ENCODE measurements at regions not wholly inside any gene's neighbourhood (a gene's known extent, or its start where the extent isn't known, plus 50 kb on each side); places are given as distances from the start of the nearest gene placed in this dataset.

- no peaks in the 10 kb centered on the region for H3K36me3 ChIP-seq (ENCODE audit: insufficient read depth, low read length)
- ChIA-PET CTCF (no interaction called here), POLR2A (no interaction called here)
- DNase-seq: no peak
- H3K27me3 ChIP-seq (ENCODE audit: control insufficient read depth in 1 of 2, insufficient read depth in 2 of 2, low read length in 2 of 2): no peaks in the 10 kb centered on the region
- Mint-ChIP-seq H3K27me3 (no peaks in the 10 kb centered on the region), H3K4me3 (no peak overlapping the region), H3K36me3 (ENCODE audit: low read depth) (no peaks in the 10 kb centered on the region), H3K9me3 (no peaks in the 10 kb centered on the region), H3K4me1 (ENCODE audit: low read depth) (no peaks in the 10 kb centered on the region), H3K27ac (no peak overlapping the region)
- no peak overlapping the region for H3K4me3 ChIP-seq (ENCODE audit: low read length)
- TF ChIP-seq CTCF (IDR thresholded peaks at IDR 0.05): no peak
- no peak overlapping the region for H3K27ac ChIP-seq (ENCODE audit: low read depth in 1 of 2, low read length in 2 of 2)
- no peaks in the 10 kb centered on the region for H3K4me1 ChIP-seq (ENCODE audit: insufficient read depth, low read length)
- H3K9me3 ChIP-seq (ENCODE audit: control insufficient read depth in 1 of 2, insufficient read depth in 1 of 2, low read length in 2 of 2): peaks cover 0 to 3% of the 10 kb centered on the region in 2 experiments
- ATAC-seq (ENCODE audit: poor library complexity): no peak
- intact Hi-C loops (cut with DNase I, micrococcal nuclease): no loop called here
Observed at GRCh38 chr16:52816993-52817392, 235.7 kb downstream of the CHD9NB start.

DNA sequence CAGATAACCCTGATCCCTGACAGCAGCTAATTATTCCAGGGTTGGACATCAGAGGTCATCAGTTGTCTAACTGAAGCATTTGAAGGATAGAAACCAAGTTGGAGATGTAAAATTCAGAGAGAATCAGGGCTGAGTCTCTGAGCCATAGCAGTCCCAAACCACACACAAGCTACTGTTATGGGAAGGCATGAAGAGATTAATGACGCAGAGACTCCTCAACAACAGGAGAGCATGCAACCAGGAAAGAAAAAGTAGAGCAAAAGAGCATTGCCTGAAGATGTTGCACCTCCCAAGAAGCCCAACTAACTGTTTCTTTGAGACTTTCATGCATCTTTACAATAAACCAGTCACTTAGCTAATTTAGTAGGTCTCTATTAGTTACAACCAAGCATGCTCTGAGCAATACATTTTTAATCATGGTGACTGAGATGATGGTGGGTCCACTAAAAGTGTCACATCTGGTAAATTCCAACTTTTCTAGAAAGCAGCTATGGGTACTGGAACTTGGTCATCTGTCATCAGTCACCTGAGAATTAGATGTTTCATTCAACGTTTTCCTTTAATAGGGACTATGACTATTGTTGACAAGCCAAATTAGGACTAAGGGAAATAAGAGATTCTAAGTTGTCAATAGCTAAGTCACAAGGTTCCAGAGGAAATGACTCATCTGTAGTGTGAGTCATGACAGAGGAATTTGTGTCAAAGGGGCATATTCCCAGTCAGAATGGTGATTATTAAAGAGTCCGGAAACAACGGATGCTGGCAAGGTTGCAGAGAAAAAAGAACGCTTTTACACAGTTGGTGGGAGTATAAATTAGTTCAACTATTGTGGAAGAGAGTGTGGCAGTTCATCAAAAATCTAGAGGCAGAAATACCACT is 239.8 kb downstream of the CHD9NB start:
- no peaks in the 10 kb centered on the region for H3K36me3 Mint-ChIP-seq (ENCODE audit: low read depth)
- no peak overlapping the region for H3K4me3 ChIP-seq (ENCODE audit: low read length)
- ChIA-PET CTCF (no interaction called here), POLR2A (no interaction called here)
- H3K4me1 Mint-ChIP-seq (ENCODE audit: low read depth): no peaks in the 10 kb centered on the region
- TF ChIP-seq CTCF (IDR thresholded peaks at IDR 0.05): no peak
- H3K36me3 ChIP-seq (ENCODE audit: insufficient read depth, low read length): no peaks in the 10 kb centered on the region
- H3K9me3 Mint-ChIP-seq: peaks cover 3% of the 10 kb centered on the region
- no peak overlapping the region for H3K4me3 Mint-ChIP-seq
- DNase-seq (no peak), ATAC-seq (ENCODE audit: poor library complexity) (no peak)
- no peaks in the 10 kb centered on the region for H3K27me3 ChIP-seq (ENCODE audit: control insufficient read depth in 1 of 2, insufficient read depth in 2 of 2, low read length in 2 of 2)
- no peaks in the 10 kb centered on the region for H3K9me3 ChIP-seq (ENCODE audit: control insufficient read depth in 1 of 2, insufficient read depth in 1 of 2, low read length in 2 of 2)
- H3K27ac Mint-ChIP-seq: no peak overlapping the region
- H3K27ac ChIP-seq (ENCODE audit: low read depth in 1 of 2, low read length in 2 of 2): no peak overlapping the region
- H3K4me1 ChIP-seq (ENCODE audit: insufficient read depth, low read length): no peaks in the 10 kb centered on the region
- intact Hi-C loops (cut with DNase I, micrococcal nuclease): no loop called here
- no peaks in the 10 kb centered on the region for H3K27me3 Mint-ChIP-seq

DNA sequence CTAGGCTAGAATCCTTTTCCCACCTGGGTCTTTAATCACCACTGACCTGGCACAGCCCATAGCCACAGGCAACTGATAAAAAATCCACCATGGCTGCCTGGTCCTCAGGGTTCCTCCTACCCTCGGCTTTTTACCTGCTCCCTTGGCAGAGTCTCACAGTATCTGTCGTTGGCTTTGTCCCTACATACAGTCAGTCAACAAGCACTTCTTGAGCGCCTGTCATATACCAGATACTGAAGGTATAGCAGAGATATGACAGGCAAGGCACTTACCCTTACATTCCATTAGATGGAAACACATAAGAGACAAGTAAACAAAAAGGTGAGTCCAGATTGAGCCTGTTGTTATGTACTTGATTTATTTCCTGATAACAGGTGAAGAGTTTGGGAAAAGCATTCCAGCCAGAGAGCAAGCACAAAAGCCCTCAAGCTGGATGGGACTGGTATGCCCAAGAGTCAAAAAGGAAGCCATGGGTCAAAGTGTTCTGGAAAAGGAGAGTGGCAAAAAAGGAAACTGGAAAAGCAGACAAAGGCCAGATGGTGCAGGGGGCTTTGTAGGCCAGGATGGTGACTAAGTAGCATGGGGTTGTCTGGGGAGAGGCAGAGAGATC is 247.0 kb downstream of the CHD9NB start:
- Mint-ChIP-seq H3K4me1 (ENCODE audit: low read depth) (no peaks in the 10 kb centered on the region), H3K4me3 (no peak overlapping the region), H3K9me3 (peaks cover 11% of the 10 kb centered on the region), H3K27me3 (no peaks in the 10 kb centered on the region), H3K36me3 (ENCODE audit: low read depth) (no peaks in the 10 kb centered on the region), H3K27ac (no peak overlapping the region)
- DNase-seq (no peak), ATAC-seq (ENCODE audit: poor library complexity) (no peak)
- CTCF ChIA-PET: no interaction called here
- Histone ChIP-seq H3K9me3 (ENCODE audit: control insufficient read depth in 1 of 2, insufficient read depth in 1 of 2, low read length in 2 of 2) (no peaks in the 10 kb centered on the region), H3K36me3 (ENCODE audit: insufficient read depth, low read length) (no peaks in the 10 kb centered on the region), H3K4me3 (ENCODE audit: low read length) (no peak overlapping the region), H3K4me1 (ENCODE audit: insufficient read depth, low read length) (no peaks in the 10 kb centered on the region), H3K27me3 (ENCODE audit: control insufficient read depth in 1 of 2, insufficient read depth in 2 of 2, low read length in 2 of 2) (no peaks in the 10 kb centered on the region), H3K27ac (ENCODE audit: low read depth in 1 of 2, low read length in 2 of 2) (no peak overlapping the region)
- POLR2A ChIA-PET: no interaction called here
- intact Hi-C loops (cut with DNase I, micrococcal nuclease): no loop called here
- no peak for TF ChIP-seq CTCF (IDR thresholded peaks at IDR 0.05)

All from CD4-positive, alpha-beta T cell (primary cell).